Prostate gland (tissue), 2 donors: ENCODE measurements at regions not wholly inside any gene's neighbourhood (a gene's known extent, or its start where the extent isn't known, plus 50 kb on each side); places are given as distances from the start of the nearest gene placed in this dataset.
A peak's percentile ranks its signal among the peaks of the same experiment; 100 is the strongest.

ENCODE experiments used
- DNase-seq: peaks from one replicate; pipeline ENCODE4 v3.0.0-alpha.2; 2019; ENCODE audit warnings: low spot score
- H3K27ac ChIP-seq, 2 donors: fragments of 200-600 bp; sonication (generic); 2 replicates each; pipeline ENCODE4 v1.5.1; 2017 to 2019
- H3K27me3 ChIP-seq: fragments of 200-600 bp; sonication (generic); replicated peaks from 2 replicates; pipeline ENCODE4 v1.5.1; 2019; ENCODE audit not compliant: insufficient read depth
- H3K36me3 ChIP-seq, 2 donors: fragments of 200-600 bp; sonication (generic); 1 replicate in 1 of 2; 2 replicates in 1 of 2; pipeline versions ENCODE4 v1.5.1 to v1.8.1; 2017 to 2019
- H3K4me1 ChIP-seq: fragments of 200-600 bp; sonication (generic); replicated peaks from 2 replicates; pipeline ENCODE4 v1.5.1; 2019
- H3K4me3 ChIP-seq, 2 donors: fragments of 200-600 bp; sonication (generic); 2 replicates each; pipeline ENCODE4 v1.5.1; 2017 to 2019
- H3K9me3 ChIP-seq: fragments of 200-600 bp; sonication (generic); 2 replicates; pipeline ENCODE4 v1.5.1; 2017
- POLR2A ChIP-seq: fragments of 450-650 bp; IDR thresholded peaks from one replicate; pipeline ENCODE4 v1.6.1; 2016; ENCODE audit warnings: antibody characterized with exemption, mild to moderate bottlenecking
- POLR2AphosphoS5 ChIP-seq: sonication (generic); formaldehyde crosslinking; IDR thresholded peaks from one replicate; pipeline ENCODE4 v1.6.1; 2017; ENCODE audit warnings: antibody characterized with exemption
- WGBS: methylation state at CpG from one replicate; pipeline ENCODE4 v1.1.5; 2018; 5-methylcytosine and 5-hydroxymethylcytosine counted together
- intact Hi-C: fragments of 100-400 bp; cut with DNase I; formaldehyde crosslinking; loops from one replicate; pipeline ENCODE4 v1.14.2; 2022
- TF ChIP-seq, protein P1 (sequence below), 4 experiments: fragments of 200-600 bp in 2 of 4; fragments of 450-650 bp in 2 of 4; sonication (generic) in 2 of 4; IDR thresholded peaks; 1 replicate in 3 of 4; 2 replicates in 1 of 4; pipeline ENCODE4 v1.5.1; 2016 to 2019; ENCODE audit warnings: antibody characterized with exemption in 4 of 4, mild to moderate bottlenecking in 2 of 4, moderate library complexity in 2 of 4

DNA sequence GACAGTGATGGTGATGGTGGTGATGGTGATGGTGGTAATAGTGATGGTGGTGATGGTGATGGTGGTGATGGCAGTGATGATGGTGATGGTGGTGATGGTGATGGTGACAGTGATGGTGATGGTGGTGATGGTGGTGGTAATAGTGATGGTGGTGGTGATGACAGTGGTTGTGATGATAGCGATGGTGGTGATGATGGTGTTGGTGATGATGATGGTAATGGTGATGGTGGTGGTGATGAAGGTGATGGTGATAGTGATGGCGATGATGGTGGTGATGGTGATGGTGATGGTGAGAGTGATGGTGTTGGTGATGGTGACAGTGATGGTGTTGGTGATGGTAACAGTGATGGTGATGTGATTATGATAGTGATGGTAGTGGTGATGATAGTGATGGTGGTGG is 94.3 kb downstream of the ASB1 start:
- TF ChIP-seq, protein P1, sequence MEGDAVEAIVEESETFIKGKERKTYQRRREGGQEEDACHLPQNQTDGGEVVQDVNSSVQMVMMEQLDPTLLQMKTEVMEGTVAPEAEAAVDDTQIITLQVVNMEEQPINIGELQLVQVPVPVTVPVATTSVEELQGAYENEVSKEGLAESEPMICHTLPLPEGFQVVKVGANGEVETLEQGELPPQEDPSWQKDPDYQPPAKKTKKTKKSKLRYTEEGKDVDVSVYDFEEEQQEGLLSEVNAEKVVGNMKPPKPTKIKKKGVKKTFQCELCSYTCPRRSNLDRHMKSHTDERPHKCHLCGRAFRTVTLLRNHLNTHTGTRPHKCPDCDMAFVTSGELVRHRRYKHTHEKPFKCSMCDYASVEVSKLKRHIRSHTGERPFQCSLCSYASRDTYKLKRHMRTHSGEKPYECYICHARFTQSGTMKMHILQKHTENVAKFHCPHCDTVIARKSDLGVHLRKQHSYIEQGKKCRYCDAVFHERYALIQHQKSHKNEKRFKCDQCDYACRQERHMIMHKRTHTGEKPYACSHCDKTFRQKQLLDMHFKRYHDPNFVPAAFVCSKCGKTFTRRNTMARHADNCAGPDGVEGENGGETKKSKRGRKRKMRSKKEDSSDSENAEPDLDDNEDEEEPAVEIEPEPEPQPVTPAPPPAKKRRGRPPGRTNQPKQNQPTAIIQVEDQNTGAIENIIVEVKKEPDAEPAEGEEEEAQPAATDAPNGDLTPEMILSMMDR (IDR thresholded peaks at IDR 0.05) = no peak
- TF ChIP-seq POLR2A (no peak), POLR2AphosphoS5 (no peak)
- Histone ChIP-seq H3K4me1 (peaks cover 7% of the 10 kb centered on the region), H3K4me3 (no peak overlapping the region), H3K36me3 (no peaks in the 10 kb centered on the region), H3K27me3 (no peaks in the 10 kb centered on the region), H3K9me3 (no peaks in the 10 kb centered on the region), H3K27ac (no peak overlapping the region)
- DNase-seq = no peak
- intact Hi-C loops = loop anchor here (5.0 kb wide), 1 partner anchor 206 kb away; no protein-coding TSS in a partner anchor
- WGBS = 98% methylated on average over 2 of the region's 2 CpGs

- no peak overlapping the region for H3K4me3 ChIP-seq
- no peaks in the 10 kb centered on the region for H3K36me3 ChIP-seq
- DNase-seq = no peak
- TF ChIP-seq, protein P1 (IDR thresholded peaks at IDR 0.05) = no peak
- TF ChIP-seq POLR2A (no peak), POLR2AphosphoS5 (no peak)
- H3K27ac ChIP-seq = no peak overlapping the region
- intact Hi-C loops = loop anchor here (2.0 to 5.0 kb wide), 2 partner anchors 205 to 263 kb away; no protein-coding TSS in a partner anchor
- peaks cover 7% of the 10 kb centered on the region for H3K4me1 ChIP-seq
- no peaks in the 10 kb centered on the region for H3K9me3 ChIP-seq
- 69% methylated on average over 8 of the region's 8 CpGs for WGBS
- H3K27me3 ChIP-seq = no peaks in the 10 kb centered on the region
These were observed 95.1 kb downstream of the ASB1 start for GRCh38 chr2:238521870-238522269.

- 29% methylated on average over 39 of the region's 40 CpGs for WGBS
- no peaks in the 10 kb centered on the region for H3K27me3 ChIP-seq
- H3K36me3 ChIP-seq = no peaks in the 10 kb centered on the region
- peak; percentile 58 for DNase-seq
- peaks cover 7% of the 10 kb centered on the region for H3K4me1 ChIP-seq
- no peak overlapping the region for H3K4me3 ChIP-seq
- H3K27ac ChIP-seq = peak overlapping the region in 1 of 2 donors; percentile 25
- intact Hi-C loops = loop anchor here (2.0 to 5.0 kb wide), 2 partner anchors 204 to 261 kb away; no protein-coding TSS in a partner anchor
- H3K9me3 ChIP-seq = no peaks in the 10 kb centered on the region
- peak; percentile 69 for TF ChIP-seq POLR2AphosphoS5
- TF ChIP-seq, protein P1 (IDR thresholded peaks at IDR 0.05) = peak in 3 of 4 experiments; percentile 18 to 49 (median 39)
- TF ChIP-seq POLR2A = no peak
These were observed 96.7 kb downstream of the ASB1 start for GRCh38 chr2:238523158-238524110.

- H3K27ac ChIP-seq = no peak overlapping the region
- intact Hi-C loops = loop anchor here (5.0 kb wide), 1 partner anchor 203 kb away; no protein-coding TSS in a partner anchor
- 93% methylated on average over 15 of the region's 15 CpGs for WGBS
These were observed 97.8 kb downstream of the ASB1 start for GRCh38 chr2:238524426-238524983.

More at GRCh38 chr2:238524426-238524983, 97.8 kb downstream of the ASB1 start:
- Histone ChIP-seq H3K9me3 (no peaks in the 10 kb centered on the region), H3K4me3 (no peak overlapping the region), H3K4me1 (peaks cover 7% of the 10 kb centered on the region), H3K36me3 (no peaks in the 10 kb centered on the region), H3K27me3 (no peaks in the 10 kb centered on the region)
- no peak for DNase-seq
- TF ChIP-seq, protein P1 (IDR thresholded peaks at IDR 0.05) = no peak
- no peak for TF ChIP-seq POLR2A
- no peak for TF ChIP-seq POLR2AphosphoS5
